ENCODE measurements at regions not wholly inside any gene's neighbourhood (a gene's known extent, or its start where the extent isn't known, plus 50 kb on each side); places are given as distances from the start of the nearest gene placed in this dataset.

- TF ChIP-seq CTCF (IDR thresholded peaks at IDR 0.05) = no peak
- TF ChIP-seq POLR2A (IDR thresholded peaks at IDR 0.05) = no peak
Measured at GRCh38 chr7:89998554-89998953, 155.7 kb upstream of the STEAP1 start.
